ENCODE measurements at regions not wholly inside any gene's neighbourhood (a gene's known extent, or its start where the extent isn't known, plus 50 kb on each side); places are given as distances from the start of the nearest gene placed in this dataset.

GRCh38 chr6:148217921-148218320 is 124.7 kb upstream of the SASH1 start:
- H2AFZ ChIP-seq (replicated peaks; ENCODE audit: low read length, poor library complexity): no peak overlapping the region
- DNase-seq (no peak), ATAC-seq (ENCODE audit: low read depth) (no peak)
- no peak overlapping the region for H4K5ac ChIP-seq (ENCODE audit: low read depth, low read length)
- H2AK9ac ChIP-seq (replicated peaks; ENCODE audit: low read depth, low read length, poor library complexity): no peak overlapping the region
- H3K18ac ChIP-seq (ENCODE audit: low read depth, low read length): no peak overlapping the region
- H3K4me1 ChIP-seq (ENCODE audit: control insufficient read depth, insufficient read depth, low read length): peaks cover 9% of the 10 kb centered on the region
- no peaks in the 10 kb centered on the region for H3K79me1 ChIP-seq (ENCODE audit: low read depth in 1 of 2, low read length in 2 of 2)
- H3K4me2 ChIP-seq (ENCODE audit: low read depth, low read length): no peak overlapping the region
- no peak overlapping the region for H2BK20ac ChIP-seq (ENCODE audit: low read depth, low read length)
- no peak overlapping the region for H2AK5ac ChIP-seq (ENCODE audit: low read depth, low read length)
- no peak for TF ChIP-seq ELK1 (IDR thresholded peaks at IDR 0.05; ENCODE audit: borderline replicate concordance, low read depth, low read length)
- TF ChIP-seq RCOR1 (IDR thresholded peaks at IDR 0.05; ENCODE audit: insufficient replicate concordance, low read length): no peak
- no peak for TF ChIP-seq POLR2A (IDR thresholded peaks at IDR 0.05; ENCODE audit: low read depth, low read length)
- no peak for TF ChIP-seq CHD1 (IDR thresholded peaks at IDR 0.05; ENCODE audit: low read depth, low read length)
- no peak for TF ChIP-seq MXI1 (IDR thresholded peaks at IDR 0.05; ENCODE audit: borderline replicate concordance, low read depth, low read length)
- no peak for TF ChIP-seq CEBPB (IDR thresholded peaks at IDR 0.05; ENCODE audit: low read depth, low read length)
- no peak for TF ChIP-seq SMC3 (IDR thresholded peaks at IDR 0.05; ENCODE audit: low read depth, low read length)
- no peak for TF ChIP-seq FOS (IDR thresholded peaks at IDR 0.05; ENCODE audit: low read depth, low read length)
- no peak for TF ChIP-seq RFX5 (IDR thresholded peaks at IDR 0.05; ENCODE audit: low read depth, low read length)
- no peak for TF ChIP-seq MAZ (IDR thresholded peaks at IDR 0.05; ENCODE audit: borderline replicate concordance, low read depth, low read length)
- no peak for TF ChIP-seq RAD21 (IDR thresholded peaks at IDR 0.05; ENCODE audit: low read length)
- no peak for TF ChIP-seq BHLHE40 (IDR thresholded peaks at IDR 0.05; ENCODE audit: low read depth, low read length)
- TF ChIP-seq NFE2L2 (IDR thresholded peaks at IDR 0.05; ENCODE audit: low read depth, low read length): no peak
- no peak for TF ChIP-seq CTCF (conservative IDR thresholded peaks at IDR 0.05; ENCODE audit: low read depth, low read length)
- no peak for TF ChIP-seq MAFK (IDR thresholded peaks at IDR 0.05; ENCODE audit: low read depth, low read length)
- TF ChIP-seq USF2 (IDR thresholded peaks at IDR 0.05; ENCODE audit: low read depth, low read length): no peak
- H3K9me1 ChIP-seq (ENCODE audit: insufficient read depth, low read length): no peaks in the 10 kb centered on the region
- H4K20me1 ChIP-seq (ENCODE audit: insufficient read depth, low read length): no peaks in the 10 kb centered on the region
- no peak overlapping the region for H3K4me3 ChIP-seq (ENCODE audit: insufficient read depth, low read depth, low read length)
- no peak overlapping the region for H3K56ac ChIP-seq (ENCODE audit: extremely low read depth, insufficient read depth, low read length)
- no peaks in the 10 kb centered on the region for H3K9me3 ChIP-seq (ENCODE audit: control insufficient read depth, insufficient read depth, low read length)
- no peak overlapping the region for H3K27ac ChIP-seq (ENCODE audit: insufficient read depth, low read length)
- H3K4ac ChIP-seq (ENCODE audit: low read depth, low read length): no peak overlapping the region
- H3K27me3 ChIP-seq (ENCODE audit: control insufficient read depth, insufficient read depth, low read length): peaks cover 1% of the 10 kb centered on the region; the same call in 1 of the 2 replicates
- no peak overlapping the region for H2BK15ac ChIP-seq (ENCODE audit: low read depth, low read length)
- no peak overlapping the region for H2BK120ac ChIP-seq (ENCODE audit: low read depth, low read length)
- no peak overlapping the region; a peak in 1 of 4 replicates for H4K8ac ChIP-seq (ENCODE audit: low read depth in 2 of 2, low read length in 2 of 2)
- dilution Hi-C loops (cut with HindIII; ENCODE audit: low sequenced_read_pairs, unreplicated experiment): no loop called here
- no TSS peak for BruUV-seq (replicated peaks)
- no peak overlapping the region for H3K14ac ChIP-seq (replicated peaks; ENCODE audit: low read depth, low read length)
- POLR2A ChIA-PET (ENCODE audit: unreplicated experiment): no interaction called here
- H3K9ac ChIP-seq (ENCODE audit: low read depth, low read length): no peak overlapping the region
- in situ Hi-C loops (cut with MboI; ENCODE audit: low sequenced_read_pairs): no loop called here
- WGBS, 2 experiments (ENCODE audit: extremely low coverage in 2 of 2, insufficient read length in 1 of 2): no CpG with 5 or more reads among the region's 3 CpGs
- H4K91ac ChIP-seq (ENCODE audit: insufficient read depth, low read depth, low read length): no peak overlapping the region
- no peak overlapping the region for H2BK5ac ChIP-seq (ENCODE audit: low read depth, low read length, poor library complexity, severe bottlenecking)
- CTCF ChIA-PET: interaction anchor here (0.6 kb wide), 2 partner anchors 15 to 592 kb away, joined by 3 to 4 read pairs; no protein-coding TSS in a partner anchor
- intact Hi-C loops (cut with micrococcal nuclease): no loop called here
- no peak overlapping the region for H3K23ac ChIP-seq (ENCODE audit: low read depth, low read length)
- no peaks in the 10 kb centered on the region for H3K36me3 ChIP-seq (ENCODE audit: control insufficient read depth, insufficient read depth, low read length)

Data from IMR-90 (cell line).